Dermis microvascular lymphatic vessel endothelial cell (primary cell): ENCODE measurements at regions not wholly inside any gene's neighbourhood (a gene's known extent, or its start where the extent isn't known, plus 50 kb on each side); places are given as distances from the start of the nearest gene placed in this dataset.
"Not testable (repeated sequence)": the region's sequence is repeated elsewhere in the genome, so short reads cannot be mapped to it uniquely, and the experiment has no call there.

Source experiments
- DNase-seq, 2 donors: peaks; one replicate each; pipeline versions ENCODE4 v3.0.0 to v3.0.0-alpha.2; 2010; ENCODE audit warnings: low read depth in 2 of 2

DNA sequence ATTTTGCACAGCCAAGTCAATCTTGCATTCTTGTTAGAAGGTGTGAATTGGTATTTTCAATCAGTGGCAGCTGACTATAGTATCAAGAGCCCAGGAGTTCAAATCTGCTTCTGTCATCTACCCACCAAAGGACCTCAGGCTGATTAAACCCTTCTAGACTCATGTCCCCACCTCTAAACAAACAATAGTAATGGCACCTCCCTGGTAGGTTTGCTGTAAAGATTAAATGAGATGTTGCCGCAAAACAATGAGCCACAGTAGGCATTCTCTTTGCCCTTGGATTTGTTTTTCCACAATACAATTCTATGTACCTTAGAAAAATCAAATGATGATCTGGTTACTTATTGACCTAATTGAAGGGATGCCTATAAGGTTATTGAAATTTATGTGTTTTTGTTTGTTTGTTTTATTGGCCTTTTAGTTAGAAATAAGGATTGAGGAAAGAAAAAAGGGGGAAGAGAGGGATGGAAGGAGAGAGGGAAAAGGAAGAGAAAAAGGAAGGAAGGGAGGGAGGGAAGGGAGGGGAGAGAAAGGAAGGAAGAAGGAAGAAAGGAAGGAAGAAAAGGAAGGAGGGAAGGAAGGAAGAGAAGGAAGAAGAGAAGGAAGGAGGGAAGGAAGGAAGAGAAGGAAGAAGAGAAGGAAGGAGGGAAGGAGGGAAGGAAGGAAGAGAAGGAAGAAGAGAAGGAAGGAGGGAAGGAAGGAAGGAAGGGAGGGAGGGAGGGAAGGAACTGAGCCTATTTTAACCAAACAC, 110.7 kb downstream of the ETS2 start:
- DNase-seq: no peak

DNA sequence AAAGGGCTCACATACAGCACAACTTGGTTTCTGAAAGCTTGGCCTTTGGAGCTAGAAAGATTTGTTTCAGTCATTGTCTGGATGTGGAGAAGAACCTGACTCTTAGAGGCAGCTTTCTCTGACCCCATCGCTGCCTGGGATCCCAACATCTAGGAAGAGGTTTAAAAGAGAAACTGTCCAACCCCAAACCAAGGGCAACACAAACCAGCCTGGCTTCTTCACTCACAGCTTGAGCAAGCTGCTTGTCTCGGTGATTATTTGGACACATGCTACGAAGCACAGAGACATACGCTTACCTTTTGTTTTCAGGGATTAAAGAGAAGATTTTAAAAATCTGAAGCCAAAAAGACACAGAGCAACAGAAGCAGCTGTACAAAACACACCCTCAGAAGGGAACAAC, 109.8 kb downstream of the ETS2 start:
- DNase-seq: no peak

DNA sequence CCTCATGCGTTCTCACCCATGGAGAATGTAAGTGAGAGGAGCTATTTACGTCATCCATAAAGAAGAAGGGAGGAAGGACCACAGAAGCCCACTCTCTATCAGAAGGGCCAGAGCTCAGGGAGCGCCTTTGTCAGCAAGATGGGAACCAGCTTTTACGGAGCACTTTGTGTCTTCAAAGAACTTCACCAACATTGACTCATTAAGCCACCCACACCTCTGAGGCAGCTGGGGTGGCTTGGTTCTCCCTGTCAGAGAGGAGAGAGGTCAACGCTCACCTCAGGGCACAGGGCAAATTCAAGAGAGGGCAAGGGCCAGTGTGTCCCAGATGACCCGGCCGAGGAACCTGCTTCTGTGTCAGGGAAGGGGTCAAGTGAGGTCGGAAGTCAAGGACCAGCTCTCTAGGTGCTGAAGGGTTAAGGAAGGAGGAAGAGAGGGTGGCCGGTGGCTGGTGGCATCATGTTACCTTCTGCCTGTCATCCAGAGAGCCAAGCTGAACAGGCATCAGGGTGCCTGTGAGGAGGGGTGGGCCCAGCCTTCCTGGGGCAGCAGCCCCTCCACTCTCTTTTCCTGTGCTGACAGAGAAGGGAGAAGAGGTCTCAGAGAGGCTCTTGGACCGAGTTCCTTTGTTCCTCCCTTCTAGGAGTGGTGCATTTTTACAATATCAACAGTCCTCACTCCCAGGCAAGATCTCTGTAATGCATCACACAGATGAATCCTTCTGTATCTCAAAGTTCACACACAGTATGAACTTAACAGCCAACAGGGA, 109.0 kb downstream of the ETS2 start:
- no peak for DNase-seq

DNA sequence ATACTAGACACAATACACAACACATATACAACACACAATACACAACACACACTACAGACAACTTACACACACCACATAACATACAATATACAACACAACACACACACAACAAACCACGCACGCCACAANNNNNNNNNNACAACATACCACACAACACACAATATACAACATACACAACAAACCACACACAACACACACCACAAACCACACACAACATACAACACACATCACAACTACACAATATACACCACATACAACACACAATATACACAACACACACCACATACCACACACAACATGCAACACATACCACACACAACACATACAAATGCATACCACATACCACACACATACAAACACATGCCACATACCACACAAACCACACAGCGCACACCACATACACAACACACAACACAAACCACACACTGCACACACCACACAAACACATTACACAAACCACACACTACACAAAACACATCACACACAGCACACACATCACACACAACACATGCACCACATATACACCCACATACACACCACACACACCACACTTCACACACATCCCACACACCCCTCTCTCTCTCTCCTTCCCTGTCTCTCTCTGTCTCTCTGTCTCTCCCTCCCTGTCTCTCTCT, 108.3 kb downstream of the ETS2 start:
- DNase-seq: no peak

DNA sequence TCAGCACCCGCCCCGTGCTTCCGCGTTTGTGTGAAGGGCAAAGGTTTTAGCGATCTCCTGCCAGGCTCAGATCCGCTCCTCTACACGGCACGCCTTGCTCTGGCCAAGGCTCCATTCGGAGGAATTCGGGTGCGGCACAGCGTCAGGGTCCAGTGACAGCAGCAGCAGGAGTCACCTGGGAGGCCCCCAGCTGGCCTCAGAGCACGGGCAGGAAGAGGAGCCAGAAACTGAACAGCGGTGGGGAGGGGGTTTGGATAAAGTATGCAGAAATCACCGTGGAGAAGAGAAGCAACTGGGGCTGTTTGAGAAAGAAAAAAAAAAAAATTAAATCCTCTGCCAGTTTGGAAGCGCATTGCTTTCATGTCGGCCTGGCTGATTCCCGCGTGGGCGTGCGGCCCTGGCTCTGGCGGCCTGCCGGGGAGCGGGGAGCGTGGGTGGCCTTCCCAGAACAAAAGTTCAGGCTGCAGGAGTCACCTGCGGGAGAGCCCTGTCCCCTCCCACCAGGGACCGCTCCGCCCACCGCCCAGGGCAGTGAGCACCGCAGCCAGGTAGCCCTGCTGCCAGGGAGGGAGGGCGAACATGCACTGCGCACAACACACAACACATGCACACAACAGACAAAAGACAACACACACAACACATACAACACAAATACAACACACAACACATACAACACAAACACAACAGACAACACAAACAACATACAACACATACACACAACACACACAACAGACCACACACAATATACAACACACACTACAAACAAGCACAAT, 107.6 kb downstream of the ETS2 start:
- peak; percentile 9 to 39 for DNase-seq

DNA sequence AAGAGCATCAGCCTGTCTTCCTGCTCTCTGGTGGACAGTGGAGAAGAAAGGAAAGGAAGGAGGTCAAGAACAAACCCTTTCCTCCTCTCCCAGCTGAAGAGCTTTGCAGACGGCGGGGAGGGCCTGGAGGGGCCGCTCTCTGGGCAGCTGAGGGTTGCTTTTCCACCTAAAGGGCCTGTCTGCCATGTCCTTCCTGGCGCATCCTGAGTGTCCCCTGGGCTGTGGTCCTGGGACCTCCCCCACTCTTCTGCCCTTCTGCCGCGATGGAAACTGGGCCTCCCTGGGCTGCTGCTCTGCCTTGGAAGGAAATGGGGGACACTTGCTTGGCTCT, 107.0 kb downstream of the ETS2 start:
- DNase-seq: no peak

DNA sequence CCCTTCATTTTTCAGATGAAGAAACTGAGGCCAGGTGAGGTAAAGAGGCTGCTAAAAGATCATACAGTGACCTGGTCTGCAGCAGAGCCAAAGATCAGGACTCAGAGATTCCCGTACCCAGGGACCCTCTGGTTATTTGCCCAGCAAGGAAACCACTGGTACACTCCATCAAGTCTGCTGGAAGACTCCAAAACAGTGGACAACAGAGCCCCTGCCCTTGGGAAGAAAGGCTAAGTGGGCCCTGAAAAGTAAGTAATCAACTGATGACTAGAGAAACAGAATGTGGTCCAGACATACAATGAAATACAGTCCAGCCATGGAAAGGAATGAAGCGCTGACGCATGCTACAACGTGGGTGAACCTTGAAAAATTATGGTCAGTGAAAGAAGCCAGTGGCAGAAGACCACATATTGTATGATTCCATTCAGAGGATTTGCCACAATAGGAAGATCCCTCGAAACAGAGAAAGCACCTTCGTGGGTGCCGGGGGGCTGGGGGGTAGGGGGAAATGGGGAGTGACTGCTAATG, 106.4 kb downstream of the ETS2 start:
- DNase-seq: no peak

DNA sequence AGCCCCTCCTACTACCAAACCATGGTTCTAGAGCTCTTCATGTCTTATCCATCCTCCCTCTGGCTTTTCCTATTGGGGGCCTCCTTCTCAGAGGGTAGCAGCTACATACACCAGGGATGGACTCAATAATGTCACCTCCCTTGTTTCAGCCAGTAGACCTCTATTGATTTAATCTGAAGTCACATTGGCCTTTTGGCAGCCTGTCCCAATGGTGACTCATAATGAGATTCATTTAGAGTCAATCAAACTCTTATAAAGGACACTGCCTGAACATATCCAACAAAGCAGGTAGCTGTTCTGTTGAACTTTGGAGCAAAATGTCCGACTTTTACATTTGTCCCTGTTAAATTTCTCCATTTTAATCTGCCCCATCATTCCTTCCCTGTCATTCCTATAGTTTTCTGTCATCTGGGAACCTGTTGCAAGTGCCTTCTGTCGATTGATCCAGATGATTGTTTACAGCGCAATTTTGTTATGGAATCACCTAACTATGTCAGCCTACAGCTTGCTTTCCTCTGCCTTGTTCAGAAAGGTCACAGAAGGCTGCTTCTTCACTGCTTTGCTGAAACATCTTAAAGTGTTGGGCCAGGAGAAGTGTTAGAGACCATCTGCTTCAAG, 105.9 kb downstream of the ETS2 start:
- DNase-seq: no peak

DNA sequence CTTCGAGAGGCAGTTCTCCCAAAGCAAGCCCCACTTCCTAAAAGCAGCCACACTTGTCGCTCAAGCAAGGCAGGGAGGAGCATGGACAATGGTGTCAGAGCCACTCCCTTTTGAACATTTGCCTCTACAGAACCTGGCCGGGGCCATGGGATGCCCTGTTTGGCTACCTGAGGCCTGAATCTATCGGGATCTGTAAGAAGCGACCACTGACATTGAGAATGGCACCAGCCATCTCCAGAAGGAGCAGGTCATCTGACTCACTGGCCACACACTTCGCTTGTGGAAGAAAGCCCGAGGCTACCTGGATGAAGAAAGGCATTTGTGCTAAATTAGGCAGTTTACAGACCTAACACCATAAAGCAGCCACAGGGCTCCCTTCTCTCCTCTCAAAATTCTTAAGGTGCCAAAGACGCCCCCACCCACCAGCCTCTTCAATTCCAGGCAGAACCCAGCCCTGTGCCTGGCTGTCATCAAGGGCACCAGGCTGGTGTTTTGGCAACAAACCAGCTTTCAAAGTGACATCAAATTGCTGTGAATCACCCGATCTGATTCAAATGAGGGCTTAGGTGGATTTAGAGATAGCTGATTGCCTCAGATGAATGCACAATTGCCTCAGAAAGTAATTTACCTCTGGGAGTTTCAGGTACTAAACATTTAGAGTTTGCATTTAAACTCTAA, 104.8 kb downstream of the ETS2 start:
- no peak for DNase-seq

DNA sequence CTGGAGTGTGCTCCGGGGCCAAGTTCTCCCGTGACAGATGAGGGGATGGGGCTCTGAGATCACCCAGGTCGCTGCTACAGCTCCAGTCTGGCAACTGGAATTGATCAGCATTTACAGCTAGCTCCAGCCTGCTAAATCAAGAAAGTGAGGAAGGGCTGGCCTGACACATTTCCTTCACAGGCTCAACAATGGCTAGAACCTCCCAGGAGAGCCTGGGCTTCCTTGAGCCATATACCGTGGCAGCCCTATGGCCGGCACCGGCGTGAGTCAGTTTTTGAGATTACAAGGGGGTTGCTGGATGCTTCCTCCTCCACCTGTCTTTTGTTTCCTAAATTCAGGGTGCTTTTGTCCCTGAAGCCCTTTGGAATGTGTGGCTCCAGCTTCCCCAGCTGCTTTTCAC, 104.2 kb downstream of the ETS2 start:
- DNase-seq: peak in 1 of 2 donors; percentile 21

DNA sequence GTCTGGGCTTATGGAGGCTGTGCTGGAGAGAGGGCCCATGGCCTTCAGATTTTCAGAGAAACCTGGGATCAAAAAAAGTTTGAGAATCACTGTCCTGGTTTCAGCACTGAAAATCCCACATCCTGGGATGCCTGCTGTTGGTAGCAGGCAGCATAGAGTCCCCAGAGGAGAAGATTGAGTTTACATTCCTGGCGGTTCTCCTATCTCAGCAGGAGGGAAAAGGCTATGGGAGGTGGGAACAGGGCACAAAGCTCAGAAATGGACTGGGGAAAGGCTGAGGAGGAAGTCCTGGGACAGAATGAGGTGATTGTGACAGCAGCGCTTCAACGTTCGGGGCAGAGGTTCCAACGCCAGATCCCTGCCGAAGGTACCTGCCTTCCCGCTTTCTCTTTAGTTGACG, 103.4 kb downstream of the ETS2 start:
- no peak for DNase-seq

DNA sequence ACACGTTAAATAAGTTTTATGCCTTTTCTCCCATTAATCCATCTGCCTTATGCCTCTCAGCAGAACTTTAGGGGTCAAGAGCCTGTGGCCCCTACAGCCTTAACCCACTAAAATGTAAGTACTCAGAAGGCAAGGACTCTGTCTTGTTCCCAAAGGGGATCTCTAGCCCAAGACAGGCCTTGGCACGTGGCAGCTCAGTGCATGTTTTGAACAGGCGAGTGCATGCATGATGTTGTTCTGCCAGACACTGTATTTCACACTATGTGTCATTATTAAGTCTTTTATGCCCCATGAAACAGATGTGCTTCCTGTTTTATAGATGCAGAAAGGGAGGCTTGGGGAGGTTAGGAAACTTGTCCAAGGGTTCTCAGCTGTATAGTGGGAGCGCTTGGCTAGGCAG, 102.8 kb downstream of the ETS2 start:
- DNase-seq: no peak

DNA sequence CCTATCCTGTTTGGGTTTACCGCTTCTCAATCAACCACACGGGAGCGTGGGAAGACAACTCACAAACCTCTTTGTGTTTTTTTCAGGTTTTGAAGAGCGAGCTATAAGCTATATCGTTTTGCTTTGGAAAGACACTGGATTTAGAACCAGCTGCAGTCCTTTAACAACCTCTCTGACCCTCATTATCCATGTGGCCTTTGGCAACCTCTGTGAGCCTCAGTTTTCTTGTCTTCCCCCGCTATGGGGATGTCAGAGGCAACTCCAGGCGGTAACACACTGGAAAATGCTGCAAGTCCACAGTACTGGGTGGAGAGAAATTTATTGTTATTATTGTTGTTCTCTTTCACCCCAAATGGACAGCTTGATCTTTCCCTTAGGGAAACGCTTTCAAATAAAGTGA, 100.0 kb downstream of the ETS2 start:
- DNase-seq: no peak

DNA sequence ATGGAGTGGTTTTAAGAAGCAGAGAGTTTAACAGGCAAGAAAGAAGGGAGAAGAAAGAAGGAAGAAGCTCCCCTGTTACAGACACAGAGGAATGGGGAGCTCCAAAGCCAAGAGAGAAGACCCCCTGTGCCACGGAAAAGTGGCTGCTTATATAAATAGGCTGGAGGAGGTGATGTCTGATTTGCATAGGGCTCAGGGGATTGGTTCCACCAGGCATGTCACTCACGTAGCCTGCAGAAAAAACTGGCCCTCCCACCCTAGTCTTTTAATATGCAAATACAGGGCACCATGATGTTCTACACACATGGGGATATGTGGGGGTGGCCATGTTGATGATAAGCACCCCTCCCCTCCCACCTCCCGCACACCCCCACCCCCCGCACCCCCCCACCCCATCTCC, 99.6 kb downstream of the ETS2 start:
- no peak for DNase-seq

DNA sequence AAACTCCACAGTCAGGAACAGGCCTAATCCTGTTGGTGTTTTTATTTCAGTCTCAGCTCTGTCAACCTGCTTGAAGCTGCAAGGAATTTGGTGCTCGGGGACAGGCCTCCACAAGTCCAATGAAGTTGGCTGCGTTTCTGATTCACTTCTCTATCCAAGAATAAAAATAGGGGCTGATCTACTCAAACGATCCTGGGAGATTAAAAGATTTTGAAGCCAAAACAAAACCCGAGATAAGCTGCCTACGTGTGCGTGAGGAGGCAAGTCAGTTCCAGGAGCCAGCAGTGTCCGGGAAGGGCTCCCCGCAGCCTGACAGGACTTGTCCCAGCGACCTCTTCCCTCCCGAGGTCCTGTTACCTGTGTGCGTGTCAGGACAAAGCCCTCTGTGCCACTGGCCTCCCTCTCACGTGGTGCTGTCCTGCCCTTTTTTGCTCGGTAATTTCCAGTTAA, 98.0 kb downstream of the ETS2 start:
- no peak for DNase-seq

DNA sequence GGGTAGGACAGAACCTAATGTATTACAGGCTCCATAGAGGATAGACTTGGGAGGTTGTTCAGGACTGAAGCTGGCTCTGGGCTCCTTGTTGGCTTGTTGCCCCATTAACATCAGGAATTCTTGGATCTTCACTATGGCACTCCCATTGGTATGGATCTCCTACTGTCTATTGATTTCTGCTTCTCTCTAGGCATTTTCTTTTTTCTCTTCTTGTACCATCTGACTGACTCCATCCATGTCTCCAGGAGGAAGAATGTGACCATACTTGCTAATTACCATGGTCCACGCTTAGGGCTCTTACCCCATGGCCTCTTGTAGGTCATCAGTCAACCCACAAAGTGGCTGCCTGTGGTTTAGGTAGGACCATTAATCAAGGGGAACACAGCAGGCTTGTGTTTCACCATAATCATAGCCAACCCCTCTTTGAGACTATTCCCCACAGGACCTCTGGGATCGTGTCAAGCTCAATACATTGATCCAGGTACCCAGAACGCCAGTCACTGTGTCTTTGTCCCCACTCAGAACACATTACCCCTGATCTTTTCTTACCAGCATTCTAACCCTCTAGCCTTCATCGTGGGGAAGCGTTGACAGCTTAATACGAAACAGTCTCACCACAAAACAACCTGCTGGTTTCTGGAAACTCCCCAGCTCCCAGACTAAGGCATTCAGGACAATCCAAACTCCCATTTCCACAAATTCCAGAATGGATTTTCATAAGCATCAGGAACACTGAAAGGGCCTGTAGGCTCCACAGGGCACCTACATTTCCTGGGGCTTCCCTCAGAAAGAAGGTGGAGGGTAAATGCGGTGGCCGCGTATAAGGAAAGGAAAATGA, 97.1 kb downstream of the ETS2 start:
- DNase-seq: no peak

DNA sequence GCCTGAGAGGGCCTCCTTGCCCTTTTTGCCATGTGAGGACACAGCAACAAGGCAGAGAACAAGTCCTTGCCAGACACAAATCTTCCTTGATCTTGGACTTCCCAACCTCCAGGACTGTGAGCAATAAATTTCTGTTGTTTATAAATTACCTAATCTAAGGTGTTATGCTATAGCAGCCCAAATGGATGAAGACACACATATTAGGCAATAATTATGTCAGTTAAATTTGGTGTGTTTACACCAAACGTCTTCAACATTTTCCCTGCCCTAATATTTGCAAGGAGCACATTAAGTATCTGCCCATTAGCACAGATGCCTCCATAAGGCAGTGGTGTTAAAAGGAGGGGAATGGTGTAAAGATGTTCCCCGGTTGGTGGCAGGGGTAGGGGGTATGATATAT, 94.8 kb downstream of the ETS2 start:
- no peak for DNase-seq

DNA sequence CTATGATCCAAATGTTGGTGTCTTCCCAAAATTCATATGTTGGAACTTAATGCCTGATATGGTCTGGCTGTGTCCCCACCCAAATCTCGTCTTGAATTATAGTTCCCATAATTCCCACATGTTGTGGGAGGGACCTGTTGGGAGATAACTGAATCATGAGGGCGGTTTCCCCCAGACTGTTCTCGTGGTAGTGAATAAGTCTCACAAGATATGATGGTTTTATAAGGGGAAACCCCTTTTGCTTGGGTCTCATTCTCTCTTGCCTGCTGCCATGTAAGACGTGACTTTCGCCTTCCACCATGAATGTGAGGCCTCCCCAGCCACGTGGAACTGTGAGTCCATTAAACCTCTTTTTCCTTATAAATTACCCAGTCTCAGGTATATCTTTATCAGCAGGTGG, 94.3 kb downstream of the ETS2 start:
- not testable (repeated sequence) for DNase-seq

DNA sequence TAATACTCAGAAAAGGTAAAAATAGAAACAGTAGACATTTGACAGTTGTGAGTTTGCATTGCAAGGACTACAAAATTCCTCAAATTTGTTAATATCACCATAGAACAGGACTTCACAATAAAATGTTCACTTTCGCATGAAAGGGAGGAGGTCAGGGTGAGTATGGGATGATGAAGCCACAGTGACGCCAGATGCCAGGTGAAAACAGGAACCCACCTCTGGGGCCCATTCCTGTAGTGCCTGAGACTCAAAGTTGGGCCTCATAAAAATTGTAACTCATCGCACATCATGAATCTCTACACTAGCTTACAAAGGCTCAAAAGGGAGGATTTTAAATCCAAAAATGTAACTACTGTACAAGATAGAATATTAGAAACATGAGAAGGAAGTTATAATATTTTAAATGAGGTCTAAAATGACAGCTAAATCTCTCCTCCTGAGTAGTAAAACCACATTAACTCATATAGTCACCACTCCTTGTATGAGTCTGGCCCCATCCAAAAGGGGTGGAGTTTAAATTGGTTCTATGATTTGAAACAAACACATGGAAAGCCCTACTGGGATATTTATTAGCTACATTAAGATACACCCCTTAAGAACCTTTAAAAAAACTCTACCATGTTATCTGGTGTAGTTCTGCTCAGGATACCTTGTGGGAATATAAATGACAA, 93.7 kb downstream of the ETS2 start:
- DNase-seq: no peak
